ENCODE measurements at regions not wholly inside any gene's neighbourhood (a gene's known extent, or its start where the extent isn't known, plus 50 kb on each side); places are given as distances from the start of the nearest gene placed in this dataset.

DNA sequence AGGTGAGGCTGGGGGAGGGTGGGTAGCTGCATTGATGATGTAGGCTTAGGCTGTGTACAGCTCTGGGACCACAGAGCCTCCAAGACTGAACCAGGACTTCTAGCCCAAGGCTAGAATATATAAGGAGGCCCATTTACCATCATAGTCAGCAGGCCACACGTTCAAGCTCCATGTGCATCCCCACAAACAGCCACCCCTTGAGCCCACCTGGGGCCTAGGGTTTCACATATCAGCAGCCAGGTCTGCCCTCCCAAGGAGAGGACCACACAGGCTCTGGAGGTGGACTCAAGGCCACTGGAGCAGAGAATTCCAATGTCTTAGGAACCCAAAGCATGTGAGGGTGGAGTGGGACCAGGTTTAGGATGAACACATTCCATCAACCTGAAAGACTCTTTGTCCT, 230.5 kb downstream of the TTC32 start:
- TF ChIP-seq CTCF (IDR thresholded peaks at IDR 0.05) (no peak), POLR2A (IDR thresholded peaks at IDR 0.05) (no peak), EP300 (IDR thresholded peaks at IDR 0.05) (no peak), POLR2AphosphoS5 (IDR thresholded peaks at IDR 0.05) (no peak)

All from upper lobe of left lung (tissue), 4 donors.